ENCODE measurements at regions not wholly inside any gene's neighbourhood (a gene's known extent, or its start where the extent isn't known, plus 50 kb on each side); places are given as distances from the start of the nearest gene placed in this dataset.

DNA sequence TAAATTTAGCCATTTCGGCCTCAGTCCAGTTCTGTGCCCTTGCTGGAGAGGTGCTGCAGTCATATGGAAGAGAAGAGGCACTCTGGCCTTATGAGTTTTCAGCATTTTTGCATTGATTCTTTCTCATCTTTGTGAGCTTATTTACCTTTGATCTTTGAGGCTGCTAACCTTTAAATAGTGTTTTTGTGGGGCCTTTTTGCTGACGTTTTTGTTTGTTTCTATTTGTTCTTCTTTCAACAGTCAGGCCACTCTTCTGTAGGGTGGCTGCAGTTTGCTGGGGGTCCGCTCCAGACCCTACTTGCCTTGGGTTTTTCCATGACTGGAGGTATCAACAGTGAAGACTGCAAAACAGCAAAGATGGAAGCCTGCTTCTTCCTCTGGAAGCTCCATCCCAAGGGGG lies 1951.7 kb upstream of the LRRTM1 start:
- H3K27me3 ChIP-seq (replicated peaks; ENCODE audit: control insufficient read depth, insufficient read depth, low read length): no peaks in the 10 kb centered on the region
- TF ChIP-seq CTCF (IDR thresholded peaks at IDR 0.05; ENCODE audit: insufficient read depth, low read length, poor library complexity, severe bottlenecking): no peak
- DNase-seq (ENCODE audit: extremely low read depth, insufficient read length): no peak
- no peak overlapping the region for H3K4me3 ChIP-seq (replicated peaks; ENCODE audit: low read depth, low read length)
- no peaks in the 10 kb centered on the region for H3K36me3 ChIP-seq (ENCODE audit: control insufficient read depth, insufficient read depth, low read length)

GRCh38 chr2:82254728-82255127 lies 1950.2 kb upstream of the LRRTM1 start:
- no peak for DNase-seq (ENCODE audit: extremely low read depth, insufficient read length)
- no peak for TF ChIP-seq CTCF (IDR thresholded peaks at IDR 0.05; ENCODE audit: insufficient read depth, low read length, poor library complexity, severe bottlenecking)
- Histone ChIP-seq H3K27me3 (replicated peaks; ENCODE audit: control insufficient read depth, insufficient read depth, low read length) (no peaks in the 10 kb centered on the region), H3K4me3 (replicated peaks; ENCODE audit: low read depth, low read length) (no peak overlapping the region), H3K36me3 (ENCODE audit: control insufficient read depth, insufficient read depth, low read length) (no peaks in the 10 kb centered on the region)

DNA sequence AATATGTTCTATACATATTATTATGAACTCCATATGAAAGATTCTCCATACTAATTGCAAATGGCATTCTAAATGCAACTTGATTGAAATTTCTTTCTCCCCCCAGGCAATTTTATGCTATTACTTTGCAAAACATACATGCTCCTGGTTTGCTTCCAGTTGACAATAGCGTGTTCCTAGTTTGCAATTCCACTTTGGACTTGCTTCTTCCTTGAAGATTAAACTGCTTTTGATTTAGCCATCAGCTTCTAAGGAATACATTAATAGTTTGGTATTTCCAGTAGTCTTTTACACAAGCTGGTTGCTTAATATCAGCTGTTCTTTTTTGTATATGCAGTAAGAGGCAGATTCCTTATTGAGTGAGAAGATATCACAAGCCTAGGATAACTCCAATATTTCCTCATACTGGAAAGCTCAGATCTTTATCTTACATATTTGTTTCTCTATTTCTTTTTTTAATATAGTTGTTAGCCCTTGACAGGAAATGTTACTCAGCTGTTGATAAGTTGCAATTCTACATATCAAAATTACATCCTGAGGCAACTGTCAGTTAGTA lies 1941.7 kb upstream of the LRRTM1 start:
- DNase-seq (ENCODE audit: extremely low read depth, insufficient read length): no peak
- Histone ChIP-seq H3K36me3 (ENCODE audit: control insufficient read depth, insufficient read depth, low read length) (no peaks in the 10 kb centered on the region), H3K27me3 (replicated peaks; ENCODE audit: control insufficient read depth, insufficient read depth, low read length) (no peaks in the 10 kb centered on the region), H3K4me3 (replicated peaks; ENCODE audit: low read depth, low read length) (no peak overlapping the region)
- no peak for TF ChIP-seq CTCF (IDR thresholded peaks at IDR 0.05; ENCODE audit: insufficient read depth, low read length, poor library complexity, severe bottlenecking)

- no peak for DNase-seq (ENCODE audit: extremely low read depth, insufficient read length)
- Histone ChIP-seq H3K36me3 (ENCODE audit: control insufficient read depth, insufficient read depth, low read length) (no peaks in the 10 kb centered on the region), H3K4me3 (replicated peaks; ENCODE audit: low read depth, low read length) (no peak overlapping the region), H3K27me3 (replicated peaks; ENCODE audit: control insufficient read depth, insufficient read depth, low read length) (no peaks in the 10 kb centered on the region)
- TF ChIP-seq CTCF (IDR thresholded peaks at IDR 0.05; ENCODE audit: insufficient read depth, low read length, poor library complexity, severe bottlenecking): no peak
Measured at GRCh38 chr2:82239176-82239575, 1934.6 kb upstream of the LRRTM1 start.

- Histone ChIP-seq H3K27me3 (replicated peaks; ENCODE audit: control insufficient read depth, insufficient read depth, low read length) (no peaks in the 10 kb centered on the region), H3K4me3 (replicated peaks; ENCODE audit: low read depth, low read length) (no peak overlapping the region), H3K36me3 (ENCODE audit: control insufficient read depth, insufficient read depth, low read length) (no peaks in the 10 kb centered on the region)
- DNase-seq (ENCODE audit: extremely low read depth, insufficient read length): no peak
- no peak for TF ChIP-seq CTCF (IDR thresholded peaks at IDR 0.05; ENCODE audit: insufficient read depth, low read length, poor library complexity, severe bottlenecking)
Measured at GRCh38 chr2:82237994-82238662, 1933.6 kb upstream of the LRRTM1 start.
